ENCODE measurements at regions not wholly inside any gene's neighbourhood (a gene's known extent, or its start where the extent isn't known, plus 50 kb on each side); places are given as distances from the start of the nearest gene placed in this dataset.

DNA sequence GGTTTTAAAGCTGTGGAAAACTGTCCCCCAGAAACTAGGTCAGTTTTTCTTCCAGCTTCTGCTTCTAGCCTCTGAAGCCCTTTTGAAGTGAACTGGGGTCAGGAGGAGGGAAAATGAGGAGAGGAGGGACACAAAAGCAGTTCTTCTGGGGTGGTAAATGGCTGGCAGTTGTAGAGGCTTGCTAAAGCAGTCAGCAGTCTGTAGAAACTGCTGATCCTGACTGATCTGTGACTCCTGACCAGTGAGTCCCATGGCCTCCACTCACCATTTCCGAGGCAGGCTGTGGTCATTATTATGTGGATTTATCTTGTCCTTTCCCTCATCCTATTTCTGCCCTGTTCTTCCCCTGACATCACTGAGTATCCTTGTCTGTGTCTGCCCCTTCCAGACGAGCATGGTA lies 276.4 kb upstream of the ROPN1 start:
- TF ChIP-seq, protein P1, sequence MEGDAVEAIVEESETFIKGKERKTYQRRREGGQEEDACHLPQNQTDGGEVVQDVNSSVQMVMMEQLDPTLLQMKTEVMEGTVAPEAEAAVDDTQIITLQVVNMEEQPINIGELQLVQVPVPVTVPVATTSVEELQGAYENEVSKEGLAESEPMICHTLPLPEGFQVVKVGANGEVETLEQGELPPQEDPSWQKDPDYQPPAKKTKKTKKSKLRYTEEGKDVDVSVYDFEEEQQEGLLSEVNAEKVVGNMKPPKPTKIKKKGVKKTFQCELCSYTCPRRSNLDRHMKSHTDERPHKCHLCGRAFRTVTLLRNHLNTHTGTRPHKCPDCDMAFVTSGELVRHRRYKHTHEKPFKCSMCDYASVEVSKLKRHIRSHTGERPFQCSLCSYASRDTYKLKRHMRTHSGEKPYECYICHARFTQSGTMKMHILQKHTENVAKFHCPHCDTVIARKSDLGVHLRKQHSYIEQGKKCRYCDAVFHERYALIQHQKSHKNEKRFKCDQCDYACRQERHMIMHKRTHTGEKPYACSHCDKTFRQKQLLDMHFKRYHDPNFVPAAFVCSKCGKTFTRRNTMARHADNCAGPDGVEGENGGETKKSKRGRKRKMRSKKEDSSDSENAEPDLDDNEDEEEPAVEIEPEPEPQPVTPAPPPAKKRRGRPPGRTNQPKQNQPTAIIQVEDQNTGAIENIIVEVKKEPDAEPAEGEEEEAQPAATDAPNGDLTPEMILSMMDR (IDR thresholded peaks at IDR 0.05): no peak
- TF ChIP-seq POLR2A (IDR thresholded peaks at IDR 0.05): no peak

Data from Peyer's patch (tissue), 4 donors.